Immature natural killer cell (primary cell): ENCODE measurements at regions not wholly inside any gene's neighbourhood (a gene's known extent, or its start where the extent isn't known, plus 50 kb on each side); places are given as distances from the start of the nearest gene placed in this dataset.

ENCODE experiments used
- DNase-seq, 3 donors: peaks; one replicate each; pipeline ENCODE4 v3.0.0; 2022; ENCODE audit warnings: mixed read lengths in 1 of 3
- H3K27ac Mint-ChIP-seq, 6 donors: one replicate each; pipeline ENCODE4 v1.8.0; 2020; ENCODE audit warnings: mixed read lengths in 6 of 6, mild to moderate bottlenecking in 5 of 6, inconsistent platforms in 4 of 6, moderate library complexity in 3 of 6
- H3K27me3 Mint-ChIP-seq, 3 donors: one replicate each; pipeline ENCODE4 v1.8.0; 2020 to 2021; ENCODE audit warnings: low read depth in 3 of 3, mild to moderate bottlenecking in 3 of 3, mixed read lengths in 3 of 3, moderate library complexity in 3 of 3, inconsistent platforms in 1 of 3
- H3K36me3 Mint-ChIP-seq, 3 donors: one replicate each; pipeline ENCODE4 v1.8.0; 2020; ENCODE audit warnings: mixed read lengths in 3 of 3, inconsistent platforms in 2 of 3, mild to moderate bottlenecking in 2 of 3
- H3K4me1 Mint-ChIP-seq, 2 donors: one replicate each; pipeline ENCODE4 v1.8.0; 2020; ENCODE audit warnings: inconsistent platforms in 2 of 2, mild to moderate bottlenecking in 2 of 2, mixed read lengths in 2 of 2, moderate library complexity in 1 of 2
- H3K4me3 Mint-ChIP-seq, 5 donors: one replicate each; pipeline ENCODE4 v1.8.0; 2020; ENCODE audit warnings: mild to moderate bottlenecking in 5 of 5, mixed read lengths in 5 of 5, inconsistent platforms in 3 of 5, moderate library complexity in 3 of 5
- H3K9me3 Mint-ChIP-seq, 6 donors: one replicate each; pipeline ENCODE4 v1.8.0; 2020; ENCODE audit warnings: mild to moderate bottlenecking in 6 of 6, mixed read lengths in 6 of 6, inconsistent platforms in 4 of 6, moderate library complexity in 3 of 6

- Mint-ChIP-seq H3K4me3 (no peak overlapping the region), H3K36me3 (no peaks in the 10 kb centered on the region), H3K27ac (no peak overlapping the region), H3K9me3 (peaks cover 0 to 27% (median 10%) of the 10 kb centered on the region in 6 donors), H3K4me1 (no peaks in the 10 kb centered on the region), H3K27me3 (no peaks in the 10 kb centered on the region)
- no peak for DNase-seq
These were observed 151.4 kb upstream of the FIGN start for GRCh38 chr2:163887182-163887581.

GRCh38 chr2:163884416-163884815 lies 148.6 kb upstream of the FIGN start:
- H3K27me3 Mint-ChIP-seq: no peaks in the 10 kb centered on the region
- H3K27ac Mint-ChIP-seq: no peak overlapping the region
- H3K36me3 Mint-ChIP-seq: no peaks in the 10 kb centered on the region
- no peak overlapping the region for H3K4me3 Mint-ChIP-seq
- peaks cover 0 to 31% (median 17%) of the 10 kb centered on the region in 6 donors for H3K9me3 Mint-ChIP-seq
- DNase-seq: no peak
- H3K4me1 Mint-ChIP-seq: no peaks in the 10 kb centered on the region

- Mint-ChIP-seq H3K4me1 (no peaks in the 10 kb centered on the region), H3K27me3 (no peaks in the 10 kb centered on the region), H3K4me3 (no peak overlapping the region), H3K9me3 (peaks cover 4 to 35% (median 18%) of the 10 kb centered on the region in 6 donors), H3K36me3 (no peaks in the 10 kb centered on the region), H3K27ac (no peak overlapping the region)
- no peak for DNase-seq
These were observed 142.9 kb upstream of the FIGN start for GRCh38 chr2:163878718-163879117.

- Mint-ChIP-seq H3K4me1 (no peaks in the 10 kb centered on the region), H3K27me3 (no peaks in the 10 kb centered on the region), H3K9me3 (peaks cover 3 to 43% (median 17%) of the 10 kb centered on the region in 6 donors), H3K4me3 (no peak overlapping the region), H3K36me3 (no peaks in the 10 kb centered on the region), H3K27ac (no peak overlapping the region)
- DNase-seq: no peak
These were observed 141.5 kb upstream of the FIGN start for GRCh38 chr2:163877316-163877715.

GRCh38 chr2:163863073-163863472 lies 127.3 kb upstream of the FIGN start:
- Mint-ChIP-seq H3K4me3 (no peak overlapping the region), H3K4me1 (no peaks in the 10 kb centered on the region), H3K27me3 (no peaks in the 10 kb centered on the region), H3K9me3 (peaks cover 6 to 9% (median 8%) of the 10 kb centered on the region in 6 donors), H3K36me3 (no peaks in the 10 kb centered on the region), H3K27ac (no peak overlapping the region)
- no peak for DNase-seq

GRCh38 chr2:163859951-163860350 lies 124.1 kb upstream of the FIGN start:
- no peak for DNase-seq
- no peaks in the 10 kb centered on the region for H3K36me3 Mint-ChIP-seq
- H3K27ac Mint-ChIP-seq: no peak overlapping the region
- no peak overlapping the region for H3K4me3 Mint-ChIP-seq
- H3K9me3 Mint-ChIP-seq: peaks cover 2 to 10% (median 7%) of the 10 kb centered on the region in 6 donors
- no peaks in the 10 kb centered on the region for H3K27me3 Mint-ChIP-seq
- no peaks in the 10 kb centered on the region for H3K4me1 Mint-ChIP-seq

- no peak overlapping the region for H3K27ac Mint-ChIP-seq
- no peaks in the 10 kb centered on the region for H3K36me3 Mint-ChIP-seq
- DNase-seq: no peak
- H3K9me3 Mint-ChIP-seq: peaks cover 0 to 16% (median 10%) of the 10 kb centered on the region in 6 donors
- no peaks in the 10 kb centered on the region for H3K27me3 Mint-ChIP-seq
- H3K4me1 Mint-ChIP-seq: no peaks in the 10 kb centered on the region
- H3K4me3 Mint-ChIP-seq: no peak overlapping the region
These were observed 121.1 kb upstream of the FIGN start for GRCh38 chr2:163856941-163857340.

- H3K4me1 Mint-ChIP-seq: no peaks in the 10 kb centered on the region
- DNase-seq: no peak
- no peak overlapping the region for H3K27ac Mint-ChIP-seq
- H3K27me3 Mint-ChIP-seq: peaks cover 0 to 3% (median 3%) of the 10 kb centered on the region in 3 donors
- no peak overlapping the region for H3K4me3 Mint-ChIP-seq
- no peaks in the 10 kb centered on the region for H3K36me3 Mint-ChIP-seq
- peaks cover 3 to 34% (median 19%) of the 10 kb centered on the region in 6 donors for H3K9me3 Mint-ChIP-seq
These were observed 116.8 kb upstream of the FIGN start for GRCh38 chr2:163852616-163853015.

- Mint-ChIP-seq H3K27ac (no peak overlapping the region), H3K9me3 (peaks cover 3 to 37% (median 15%) of the 10 kb centered on the region in 6 donors), H3K4me1 (no peaks in the 10 kb centered on the region), H3K36me3 (no peaks in the 10 kb centered on the region), H3K27me3 (peaks cover 0 to 3% (median 3%) of the 10 kb centered on the region in 3 donors), H3K4me3 (no peak overlapping the region)
- DNase-seq: no peak
These were observed 114.1 kb upstream of the FIGN start for GRCh38 chr2:163849756-163850435.

GRCh38 chr2:163838890-163839289 lies 103.1 kb upstream of the FIGN start:
- Mint-ChIP-seq H3K27me3 (no peaks in the 10 kb centered on the region), H3K4me3 (no peak overlapping the region), H3K9me3 (peaks cover 2 to 36% (median 9%) of the 10 kb centered on the region in 6 donors), H3K4me1 (no peaks in the 10 kb centered on the region), H3K36me3 (no peaks in the 10 kb centered on the region), H3K27ac (no peak overlapping the region)
- DNase-seq: no peak

- H3K36me3 Mint-ChIP-seq: no peaks in the 10 kb centered on the region
- H3K4me3 Mint-ChIP-seq: no peak overlapping the region
- no peak for DNase-seq
- H3K4me1 Mint-ChIP-seq: no peaks in the 10 kb centered on the region
- no peaks in the 10 kb centered on the region for H3K27me3 Mint-ChIP-seq
- peaks cover 4 to 43% (median 7%) of the 10 kb centered on the region in 6 donors for H3K9me3 Mint-ChIP-seq
- no peak overlapping the region for H3K27ac Mint-ChIP-seq
These were observed 100.4 kb upstream of the FIGN start for GRCh38 chr2:163836167-163836566.

GRCh38 chr2:163834841-163835240 lies 99.0 kb upstream of the FIGN start:
- H3K27ac Mint-ChIP-seq: no peak overlapping the region
- no peaks in the 10 kb centered on the region for H3K36me3 Mint-ChIP-seq
- no peaks in the 10 kb centered on the region for H3K4me1 Mint-ChIP-seq
- no peaks in the 10 kb centered on the region for H3K27me3 Mint-ChIP-seq
- H3K4me3 Mint-ChIP-seq: no peak overlapping the region
- DNase-seq: no peak
- H3K9me3 Mint-ChIP-seq: peaks cover 4 to 41% (median 7%) of the 10 kb centered on the region in 6 donors

GRCh38 chr2:163834221-163834620 lies 98.4 kb upstream of the FIGN start:
- no peak overlapping the region for H3K27ac Mint-ChIP-seq
- H3K9me3 Mint-ChIP-seq: peaks cover 5 to 44% (median 10%) of the 10 kb centered on the region in 6 donors
- no peaks in the 10 kb centered on the region for H3K4me1 Mint-ChIP-seq
- no peak for DNase-seq
- H3K36me3 Mint-ChIP-seq: peaks cover 0 to 5% (median 0%) of the 10 kb centered on the region in 3 donors
- H3K27me3 Mint-ChIP-seq: no peaks in the 10 kb centered on the region
- no peak overlapping the region for H3K4me3 Mint-ChIP-seq

GRCh38 chr2:163828771-163829170 lies 93.0 kb upstream of the FIGN start:
- no peaks in the 10 kb centered on the region for H3K4me1 Mint-ChIP-seq
- H3K36me3 Mint-ChIP-seq: peaks cover 0 to 6% (median 0%) of the 10 kb centered on the region in 3 donors
- peaks cover 9 to 54% (median 24%) of the 10 kb centered on the region in 6 donors for H3K9me3 Mint-ChIP-seq
- no peak for DNase-seq
- no peak overlapping the region for H3K4me3 Mint-ChIP-seq
- H3K27me3 Mint-ChIP-seq: no peaks in the 10 kb centered on the region
- no peak overlapping the region for H3K27ac Mint-ChIP-seq

- H3K36me3 Mint-ChIP-seq: no peaks in the 10 kb centered on the region
- DNase-seq: no peak
These were observed 86.2 kb upstream of the FIGN start for GRCh38 chr2:163822033-163822432.

More at GRCh38 chr2:163822033-163822432, 86.2 kb upstream of the FIGN start:
- H3K4me3 Mint-ChIP-seq: no peak overlapping the region
- peaks cover 5 to 59% (median 34%) of the 10 kb centered on the region in 6 donors for H3K9me3 Mint-ChIP-seq
- H3K4me1 Mint-ChIP-seq: no peaks in the 10 kb centered on the region
- H3K27ac Mint-ChIP-seq: no peak overlapping the region
- no peaks in the 10 kb centered on the region for H3K27me3 Mint-ChIP-seq
